NCI-H1105 (cell line): ENCODE measurements at regions not wholly inside any gene's neighbourhood (a gene's known extent, or its start where the extent isn't known, plus 50 kb on each side); places are given as distances from the start of the nearest gene placed in this dataset.

Experiments
- DNase-seq: peaks from one replicate; lab custom pipeline; 2025; lab: John Stamatoyannopoulos, UW

DNA sequence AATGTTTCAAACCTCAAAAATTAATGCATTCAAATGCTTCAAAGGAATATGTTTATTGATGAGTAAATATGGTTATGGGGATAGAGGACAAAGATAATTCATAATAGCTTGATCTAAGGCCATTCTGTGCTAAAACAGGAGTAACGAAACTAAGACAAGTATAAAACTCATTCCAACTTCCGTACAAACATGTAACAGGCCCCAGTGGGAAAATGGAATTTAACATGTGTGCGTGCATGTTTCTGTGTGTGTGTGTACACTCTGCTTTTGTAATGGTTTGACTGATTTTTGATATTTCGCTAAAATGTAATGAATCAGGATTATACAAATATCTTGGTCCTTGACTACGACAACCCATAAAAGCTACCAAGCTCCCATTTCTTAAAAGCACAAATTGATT is 91.0 kb downstream of the KLF12 start:
- DNase-seq = no peak

DNA sequence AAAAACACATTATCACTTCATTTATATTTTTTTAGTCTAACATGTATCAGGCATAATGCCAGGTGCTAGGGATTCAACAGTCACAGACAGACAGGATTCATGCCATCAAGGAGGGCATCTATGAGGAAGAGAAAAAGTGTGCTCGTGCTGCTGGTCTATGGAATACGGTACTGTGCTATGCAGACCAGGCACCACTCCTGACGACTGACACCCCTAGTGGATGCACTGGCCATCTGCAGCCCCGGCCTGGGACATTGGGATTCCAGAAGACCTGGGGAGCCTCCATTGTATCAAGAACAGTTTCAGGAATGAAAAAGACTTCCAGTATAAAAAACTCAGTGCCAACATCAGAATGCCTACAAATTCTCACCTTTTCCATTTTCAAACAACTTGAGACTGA is 94.0 kb downstream of the KLF12 start:
- DNase-seq = no peak

DNA sequence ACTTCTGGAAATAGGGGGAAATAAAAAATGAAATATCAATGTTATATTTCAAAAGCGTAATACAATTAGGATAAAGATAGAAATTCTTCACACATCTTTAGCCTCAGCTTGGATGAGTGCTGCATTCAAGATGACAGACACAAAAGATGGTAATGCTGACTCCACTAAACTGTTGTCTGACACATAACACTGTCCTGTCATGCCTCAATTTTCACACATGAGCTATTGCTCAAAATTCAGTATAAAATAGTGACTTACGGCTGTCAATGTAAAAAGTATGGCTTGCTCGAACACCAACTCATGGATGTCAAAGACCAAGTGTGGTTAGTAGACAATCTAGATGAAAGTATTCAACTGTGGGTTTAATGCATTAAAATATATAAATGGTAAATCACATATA is 94.5 kb downstream of the KLF12 start:
- no peak for DNase-seq

DNA sequence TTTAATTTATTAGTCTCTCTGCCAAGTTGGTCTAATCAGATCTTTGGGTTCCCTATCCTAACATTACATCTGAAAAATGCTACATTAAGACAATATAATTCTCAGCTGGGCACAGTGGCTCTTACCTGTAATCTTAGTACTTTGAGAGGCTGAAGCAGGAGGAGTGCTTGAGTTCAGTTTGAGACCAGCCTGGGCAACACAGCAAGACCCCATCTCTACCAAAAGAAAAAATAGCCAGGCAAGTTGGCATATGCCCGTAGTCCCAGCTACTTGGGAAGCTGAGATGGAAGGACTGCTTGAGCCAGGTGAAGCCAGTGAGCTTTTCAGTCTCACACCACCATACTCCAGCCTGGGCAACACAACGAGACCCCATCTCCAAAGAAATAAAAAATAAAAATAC is 95.0 kb downstream of the KLF12 start:
- DNase-seq = no peak

- DNase-seq = no peak
Observed at GRCh38 chr13:74037762-74038161, 96.4 kb downstream of the KLF12 start.

DNA sequence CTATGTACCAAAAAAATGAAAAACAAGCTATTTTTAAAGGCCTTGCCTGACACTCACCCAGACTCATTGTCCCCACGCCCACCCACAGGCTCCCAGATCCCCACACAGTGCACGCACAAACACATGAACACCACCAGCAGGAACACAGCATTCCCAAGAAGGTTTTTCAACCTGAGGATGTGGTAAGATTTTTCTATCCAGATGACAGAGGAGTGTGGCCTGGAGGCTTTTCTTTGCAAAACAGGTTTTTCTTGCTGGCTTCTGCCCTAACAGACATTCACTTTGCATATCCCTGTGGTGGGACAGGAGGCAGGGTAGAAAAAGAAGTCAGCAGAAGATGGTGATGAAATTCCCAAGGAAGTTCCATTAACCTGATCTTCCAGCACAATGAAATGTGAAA is 97.8 kb downstream of the KLF12 start:
- no peak for DNase-seq

DNA sequence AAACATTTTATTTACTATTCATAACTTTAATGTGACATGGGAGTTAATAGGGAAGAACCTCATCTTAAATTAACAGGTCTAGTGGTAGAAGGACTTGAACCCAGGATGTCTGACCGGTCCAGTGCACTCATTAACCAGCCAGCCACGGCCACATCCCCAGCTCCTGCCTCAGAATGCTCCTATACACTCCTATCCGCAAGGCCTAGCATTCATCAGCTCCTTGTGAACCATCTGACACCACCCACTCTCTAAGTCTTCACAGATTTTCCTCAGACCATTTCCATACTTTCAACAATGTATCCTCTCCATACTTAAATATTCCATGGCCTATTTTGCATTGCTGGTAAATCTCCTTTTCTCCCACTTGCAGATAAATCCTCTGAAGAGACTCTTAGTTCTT is 98.3 kb downstream of the KLF12 start:
- DNase-seq = no peak

GRCh38 chr13:74032325-74032724 is 101.9 kb downstream of the KLF12 start:
- DNase-seq = no peak

DNA sequence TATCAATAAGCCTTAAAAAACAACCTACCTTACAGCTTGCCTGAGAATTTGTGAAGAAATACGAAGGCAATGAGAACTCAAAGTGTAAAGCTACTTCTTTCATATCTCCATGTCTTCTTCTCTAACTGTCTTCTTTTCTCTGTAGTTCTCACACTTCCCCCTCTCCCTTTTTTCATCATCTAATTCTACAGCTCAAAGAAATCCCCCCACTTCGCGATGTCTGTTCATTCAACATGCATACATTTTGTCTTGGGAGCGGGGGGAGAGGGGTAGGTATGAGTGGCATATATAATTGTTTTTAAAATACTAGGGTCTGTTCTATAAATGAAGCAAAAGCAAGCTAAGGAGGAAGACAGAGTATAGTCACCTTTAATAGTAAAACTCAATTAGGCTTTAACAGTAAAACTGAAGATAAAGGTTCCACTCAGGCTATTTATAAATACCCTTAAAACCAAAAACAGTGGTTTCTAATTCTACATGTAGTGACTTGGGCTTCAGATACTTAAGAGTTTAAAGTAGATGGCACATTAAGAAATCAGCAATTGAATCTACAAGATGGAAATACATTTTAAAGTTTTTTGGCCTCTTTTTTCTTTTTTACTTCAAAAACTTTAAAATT is 106.9 kb downstream of the KLF12 start:
- DNase-seq = no peak

GRCh38 chr13:74026753-74027152 is 107.5 kb downstream of the KLF12 start:
- DNase-seq = no peak

DNA sequence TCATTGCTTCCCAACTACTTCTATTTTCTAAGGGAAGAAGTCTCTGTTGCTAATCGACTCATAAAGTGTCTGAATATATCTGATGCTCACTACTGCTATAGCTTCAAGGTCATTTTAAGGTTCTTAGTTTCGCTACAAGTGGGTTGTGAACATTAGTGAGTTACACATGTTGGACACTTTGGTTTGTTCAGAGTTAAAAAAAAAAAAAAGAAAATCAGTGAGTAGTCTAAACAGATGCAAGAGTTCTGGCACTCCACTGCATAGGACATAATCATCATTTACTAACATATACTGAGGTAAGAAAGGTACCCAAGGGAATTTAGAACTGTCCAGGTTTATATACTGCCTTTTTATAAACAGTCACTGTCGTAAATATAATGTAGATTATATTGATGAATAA is 108.8 kb downstream of the KLF12 start:
- DNase-seq = no peak

DNA sequence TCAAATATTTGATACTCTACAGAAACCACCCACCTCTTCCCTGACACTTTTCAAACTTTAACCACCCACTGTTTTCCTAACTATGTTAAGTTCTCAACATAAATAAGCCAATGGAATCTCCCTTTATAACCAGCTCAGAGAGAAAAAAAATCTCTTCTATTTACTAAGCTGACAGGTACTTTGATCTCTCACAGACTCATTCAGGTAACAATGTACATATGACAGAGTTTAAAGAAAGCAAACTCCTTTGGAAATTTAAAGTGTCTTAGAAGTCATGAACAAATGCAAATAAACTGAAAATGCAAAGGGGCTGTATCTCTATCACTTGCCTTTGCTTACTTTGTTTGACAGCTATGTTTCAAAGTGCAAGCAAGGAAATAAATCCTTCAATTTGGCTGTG is 109.3 kb downstream of the KLF12 start:
- DNase-seq = no peak

DNA sequence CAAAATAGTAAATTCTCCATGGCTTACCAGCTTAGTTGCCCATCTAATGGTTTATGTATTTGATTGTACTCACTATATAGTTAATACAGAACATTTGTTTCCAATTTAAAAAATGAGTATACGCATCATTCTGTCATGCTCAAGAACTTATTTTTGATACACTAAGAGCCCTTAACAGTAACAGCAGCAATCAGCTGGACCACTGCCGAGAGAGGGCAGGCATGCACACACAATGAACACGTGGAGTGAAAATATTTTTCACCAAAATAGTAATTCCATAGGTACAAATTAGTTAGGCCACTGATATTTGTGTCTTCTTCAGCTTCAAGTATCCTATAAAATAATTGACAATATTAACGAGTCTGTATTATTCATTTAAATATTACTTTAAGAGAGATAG is 109.9 kb downstream of the KLF12 start:
- no peak for DNase-seq

DNA sequence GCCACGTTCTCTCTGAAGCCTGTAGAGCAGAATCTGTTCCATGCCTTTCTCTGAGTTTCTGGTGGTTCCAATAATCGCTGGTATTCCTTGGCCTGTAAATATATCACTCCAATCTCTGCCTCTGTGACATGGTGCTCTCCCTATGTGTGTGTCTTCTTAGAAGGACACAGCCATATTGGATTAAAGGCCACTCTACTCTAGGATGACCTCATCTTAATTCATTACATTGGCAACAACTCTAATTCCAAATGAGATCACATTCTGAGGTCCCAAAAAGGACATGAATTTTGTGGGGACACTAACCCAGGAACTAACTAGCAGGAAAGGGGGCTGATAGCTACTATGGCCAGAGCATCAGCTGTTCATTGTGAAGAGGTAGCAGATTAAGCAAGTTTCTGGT is 110.7 kb downstream of the KLF12 start:
- DNase-seq = no peak

GRCh38 chr13:74021505-74021904 is 112.7 kb downstream of the KLF12 start:
- DNase-seq = no peak

DNA sequence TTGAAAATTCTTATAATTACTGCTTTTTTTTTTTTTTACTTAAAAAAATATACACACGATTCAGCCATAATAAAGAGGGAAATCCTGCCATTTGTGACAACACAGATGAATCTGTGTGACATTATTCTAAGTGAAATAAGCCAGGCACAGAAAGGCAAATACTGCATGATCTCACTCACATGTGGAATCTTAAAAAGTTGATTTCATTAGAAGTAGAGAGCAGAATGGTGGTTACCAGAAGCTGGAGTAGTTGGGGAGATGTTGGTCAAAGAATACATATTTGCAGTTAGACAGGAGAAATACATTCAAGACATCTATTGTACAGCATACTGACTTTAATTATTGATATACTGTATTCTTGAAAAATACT is 116.2 kb downstream of the KLF12 start:
- DNase-seq = no peak

- DNase-seq = no peak
Observed at GRCh38 chr13:74017301-74018061, 116.7 kb downstream of the KLF12 start.

- DNase-seq = no peak
Observed at GRCh38 chr13:74015137-74015536, 119.1 kb downstream of the KLF12 start.

GRCh38 chr13:74009100-74009668 is 125.0 kb downstream of the KLF12 start:
- DNase-seq = no peak

DNA sequence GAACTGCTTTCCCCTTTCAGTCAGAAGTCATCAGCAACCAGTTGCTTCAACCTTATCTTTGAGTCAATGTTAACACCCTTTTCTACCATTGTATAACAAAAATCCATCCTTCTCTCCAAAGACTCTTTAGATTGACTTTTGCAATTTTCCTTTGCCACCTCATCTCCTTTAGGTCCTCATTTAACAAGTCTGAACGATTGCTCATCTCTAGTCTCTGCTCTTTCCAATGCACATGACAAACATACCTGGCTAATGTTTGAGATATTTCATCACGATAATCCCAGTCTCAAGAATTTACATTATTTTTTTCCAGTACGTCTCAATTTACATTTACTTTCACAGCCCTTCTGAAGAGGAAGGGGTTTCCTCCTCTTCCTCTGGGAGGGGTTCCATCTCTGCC is 127.5 kb downstream of the KLF12 start:
- no peak for DNase-seq

GRCh38 chr13:74005320-74006157 is 128.7 kb downstream of the KLF12 start:
- no peak for DNase-seq

- no peak for DNase-seq
Observed at GRCh38 chr13:74004109-74004508, 130.1 kb downstream of the KLF12 start.

DNA sequence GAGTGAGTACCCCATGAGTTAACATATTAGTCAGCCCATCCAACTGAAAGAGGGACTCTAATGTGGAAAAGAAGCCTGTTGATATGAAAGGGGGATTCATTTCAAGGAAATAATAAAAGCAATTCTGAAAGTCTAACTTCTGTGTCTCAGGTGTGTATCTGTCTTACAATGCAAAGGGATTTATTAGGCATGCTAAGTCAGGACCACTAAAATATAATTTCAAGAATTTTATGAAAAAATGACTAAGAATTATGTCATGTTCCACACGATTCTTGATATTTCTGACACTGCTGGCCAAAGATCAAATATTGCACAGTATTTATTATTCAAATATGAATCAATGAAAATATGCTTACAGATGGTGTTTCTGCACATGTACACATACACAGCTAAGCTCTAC is 130.8 kb downstream of the KLF12 start:
- no peak for DNase-seq
